Ovary (tissue), 3 donors: ENCODE measurements at regions not wholly inside any gene's neighbourhood (a gene's known extent, or its start where the extent isn't known, plus 50 kb on each side); places are given as distances from the start of the nearest gene placed in this dataset.
"Not testable (repeated sequence)": the region's sequence is repeated elsewhere in the genome, so short reads cannot be mapped to it uniquely, and the experiment has no call there.

ENCODE experiments used
- CTCF ChIP-seq, 3 donors: fragments of 450-650 bp in 2 of 3; fragments of 200-600 bp in 1 of 3; IDR thresholded peaks; one replicate each; pipeline versions ENCODE4 v1.5.1 to v1.8.0; 2016 to 2022; ENCODE audit warnings: antibody characterized with exemption in 3 of 3, mild to moderate bottlenecking in 1 of 3
- EP300 ChIP-seq: sonication (generic); formaldehyde crosslinking; IDR thresholded peaks from one replicate; pipeline ENCODE4 v1.6.1; 2017; ENCODE audit warnings: antibody characterized with exemption
- POLR2A ChIP-seq: fragments of 450-650 bp; IDR thresholded peaks from one replicate; pipeline ENCODE4 v1.6.1; 2017; ENCODE audit warnings: antibody characterized with exemption, mild to moderate bottlenecking, moderate library complexity
- donor health status: DM: no; HTN: no; CAD: no.

GRCh38 chr5:88052468-88052867 lies 216.2 kb downstream of the TMEM161B start:
- not testable (repeated sequence) for TF ChIP-seq CTCF (IDR thresholded peaks at IDR 0.05); POLR2A; EP300
